ENCODE measurements at regions not wholly inside any gene's neighbourhood (a gene's known extent, or its start where the extent isn't known, plus 50 kb on each side); places are given as distances from the start of the nearest gene placed in this dataset.

DNA sequence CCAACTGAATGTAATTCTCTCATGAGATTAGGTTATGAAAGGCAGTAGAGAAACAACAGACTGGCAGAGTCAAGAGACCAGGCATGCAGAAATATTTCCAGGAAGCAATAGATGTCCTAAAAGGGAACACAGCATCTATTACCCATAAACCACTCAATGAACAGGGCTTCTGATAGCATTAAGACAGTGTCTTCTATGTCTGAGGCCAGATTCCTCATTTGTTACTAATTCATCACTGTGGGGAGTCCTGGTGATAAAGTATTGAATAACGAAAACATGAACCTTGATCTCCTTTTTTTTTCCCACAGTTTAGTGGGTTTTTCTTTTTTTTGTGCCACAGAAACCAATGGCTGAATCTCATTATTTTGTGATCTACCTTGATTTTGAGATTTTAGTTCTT is 339.0 kb downstream of the METTL15 start:
- Mint-ChIP-seq H3K27me3 (no peaks in the 10 kb centered on the region), H3K4me1 (no peaks in the 10 kb centered on the region), H3K36me3 (no peaks in the 10 kb centered on the region), H3K27ac (no peak overlapping the region), H3K4me3 (no peak overlapping the region), H3K9me3 (peaks cover 0 to 5% (median 0%) of the 10 kb centered on the region in 7 donors)
- ATAC-seq (ENCODE audit: low read depth in 2 of 2) (no peak), DNase-seq (no peak)

DNA sequence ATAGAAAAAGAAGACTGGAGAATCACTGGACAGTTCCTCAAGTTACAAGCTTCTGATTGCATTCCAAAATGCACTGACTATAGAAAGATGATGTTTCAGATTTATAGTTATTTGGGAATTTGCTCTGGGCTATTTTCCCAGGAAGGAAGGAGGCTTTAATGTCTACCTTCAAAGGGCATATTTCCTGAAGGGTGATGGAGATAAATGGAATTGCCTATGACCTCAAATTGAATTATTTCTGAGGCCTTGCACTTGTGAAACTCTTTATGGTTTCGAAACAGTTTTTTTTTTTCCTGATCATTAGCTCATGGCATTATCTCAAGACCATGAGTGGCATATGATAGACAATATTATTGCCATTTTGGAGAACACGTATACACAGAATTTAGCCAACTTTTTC is 333.9 kb downstream of the METTL15 start:
- no peaks in the 10 kb centered on the region for H3K27me3 Mint-ChIP-seq
- no peak overlapping the region for H3K27ac Mint-ChIP-seq
- ATAC-seq (ENCODE audit: low read depth in 2 of 2) = no peak
- peaks cover 0 to 4% (median 0%) of the 10 kb centered on the region in 7 donors for H3K9me3 Mint-ChIP-seq
- no peak overlapping the region for H3K4me3 Mint-ChIP-seq
- H3K4me1 Mint-ChIP-seq = no peaks in the 10 kb centered on the region
- no peaks in the 10 kb centered on the region for H3K36me3 Mint-ChIP-seq
- no peak for DNase-seq

DNA sequence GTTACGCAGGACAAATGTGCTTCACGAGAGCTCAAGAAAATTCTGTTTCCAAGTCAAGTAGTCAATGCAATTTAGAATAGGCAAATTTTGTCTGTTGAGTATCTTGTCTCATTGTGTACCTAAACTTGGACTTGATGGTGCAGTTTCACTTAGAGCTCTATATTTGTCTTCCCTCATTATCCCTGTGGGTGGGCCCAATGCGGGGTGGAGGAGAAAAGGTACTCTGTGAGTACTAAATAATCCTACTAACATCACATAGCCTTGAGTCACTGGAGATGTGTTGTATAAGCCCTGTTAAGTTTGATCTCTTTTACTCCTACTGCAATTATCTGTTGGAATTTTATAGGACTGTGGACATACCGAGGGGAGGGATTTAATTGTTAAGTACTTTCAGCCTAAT is 331.2 kb downstream of the METTL15 start:
- peaks cover 0 to 11% (median 3%) of the 10 kb centered on the region in 7 donors for H3K9me3 Mint-ChIP-seq
- peaks cover 0 to under 1% of the 10 kb centered on the region in 2 donors for H3K36me3 Mint-ChIP-seq
- no peaks in the 10 kb centered on the region for H3K27me3 Mint-ChIP-seq
- H3K4me3 Mint-ChIP-seq = no peak overlapping the region
- H3K4me1 Mint-ChIP-seq = no peaks in the 10 kb centered on the region
- no peak overlapping the region for H3K27ac Mint-ChIP-seq
- DNase-seq (no peak), ATAC-seq (ENCODE audit: low read depth in 2 of 2) (no peak)

DNA sequence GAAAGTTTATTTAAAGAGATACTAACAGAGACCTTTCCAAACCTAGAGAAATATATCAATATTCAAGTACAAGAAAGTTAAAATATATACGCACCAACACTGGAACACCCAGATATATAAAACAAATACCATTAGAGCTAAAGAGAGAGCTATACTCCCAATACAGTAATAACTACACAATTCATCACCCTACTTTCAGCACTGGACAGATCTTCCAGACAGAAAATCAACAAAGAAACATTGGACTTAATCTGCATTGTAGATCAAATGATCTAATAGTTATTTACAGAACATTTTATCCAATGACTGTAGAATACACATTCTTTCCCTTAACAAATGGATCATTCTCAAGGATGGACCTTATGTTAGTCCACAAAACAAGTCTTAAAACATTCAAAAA is 311.9 kb downstream of the METTL15 start:
- no peak overlapping the region for H3K4me3 Mint-ChIP-seq
- H3K36me3 Mint-ChIP-seq = no peaks in the 10 kb centered on the region
- no peaks in the 10 kb centered on the region for H3K4me1 Mint-ChIP-seq
- no peaks in the 10 kb centered on the region for H3K27me3 Mint-ChIP-seq
- DNase-seq (no peak), ATAC-seq (ENCODE audit: low read depth in 2 of 2) (no peak)
- peaks cover 0 to 11% (median 2%) of the 10 kb centered on the region in 7 donors for H3K9me3 Mint-ChIP-seq
- no peak overlapping the region for H3K27ac Mint-ChIP-seq

DNA sequence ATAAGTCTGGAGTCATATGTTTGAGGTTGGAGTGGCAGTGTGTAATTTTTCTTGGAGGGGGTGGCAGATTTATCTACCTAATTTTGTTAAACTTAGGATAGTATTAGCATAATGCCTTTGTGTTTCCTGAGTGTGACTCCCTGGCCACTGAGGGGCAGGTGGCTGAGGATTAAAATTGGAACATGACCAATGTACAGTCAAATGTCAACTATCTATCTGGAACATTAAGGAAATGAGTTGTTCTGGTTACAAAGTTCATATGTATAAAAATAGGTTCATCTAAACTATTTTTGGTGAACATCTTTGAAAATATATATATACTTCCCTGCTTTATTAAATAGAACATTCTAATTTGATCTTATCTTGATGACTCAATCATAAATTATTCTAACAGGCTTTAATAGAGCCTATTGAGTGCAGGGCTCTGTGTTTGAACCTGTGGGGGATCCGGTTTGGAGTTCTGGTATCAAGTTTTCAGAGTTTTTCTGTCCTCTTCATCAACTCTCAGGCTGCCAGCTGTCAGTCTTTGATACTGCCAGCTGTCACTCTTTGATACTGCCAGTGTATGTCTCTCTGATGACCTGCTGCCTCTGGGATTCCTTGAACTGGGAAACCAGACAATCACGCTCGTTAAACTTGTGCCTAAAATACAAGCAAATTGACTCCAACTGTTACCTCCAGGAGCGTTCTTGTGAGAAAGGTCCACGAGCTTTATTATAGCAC is 309.6 kb downstream of the METTL15 start:
- H3K4me1 Mint-ChIP-seq = no peaks in the 10 kb centered on the region

DNA sequence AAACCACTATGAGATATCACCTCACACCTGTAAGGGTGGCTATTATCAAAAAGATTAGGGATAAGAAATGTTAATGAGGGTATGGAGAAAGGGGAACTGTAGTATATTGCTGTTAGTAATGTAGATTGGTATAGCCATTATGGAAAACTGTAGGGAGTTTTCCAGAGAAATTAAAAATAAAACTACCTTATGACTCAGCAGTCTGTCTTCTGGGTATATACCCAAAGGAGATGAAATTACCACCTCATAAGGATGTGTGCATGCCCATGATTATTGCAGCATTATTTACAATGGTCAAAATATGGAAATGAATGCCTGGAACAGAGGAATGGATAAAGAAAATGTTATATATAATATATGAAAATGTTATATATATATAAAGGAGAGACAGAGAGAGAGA is 303.8 kb downstream of the METTL15 start:
- Mint-ChIP-seq H3K9me3 (peaks cover 0 to 10% (median 0%) of the 10 kb centered on the region in 7 donors), H3K27ac (no peak overlapping the region)

More for the DNA sequence above, 309.6 kb downstream of the METTL15 start:
- Mint-ChIP-seq H3K27ac (no peak overlapping the region), H3K27me3 (no peaks in the 10 kb centered on the region), H3K36me3 (no peaks in the 10 kb centered on the region), H3K4me3 (no peak overlapping the region), H3K9me3 (peaks cover 0 to 11% (median 2%) of the 10 kb centered on the region in 7 donors)
- no peak for ATAC-seq (ENCODE audit: low read depth in 2 of 2)
- DNase-seq = no peak

DNA sequence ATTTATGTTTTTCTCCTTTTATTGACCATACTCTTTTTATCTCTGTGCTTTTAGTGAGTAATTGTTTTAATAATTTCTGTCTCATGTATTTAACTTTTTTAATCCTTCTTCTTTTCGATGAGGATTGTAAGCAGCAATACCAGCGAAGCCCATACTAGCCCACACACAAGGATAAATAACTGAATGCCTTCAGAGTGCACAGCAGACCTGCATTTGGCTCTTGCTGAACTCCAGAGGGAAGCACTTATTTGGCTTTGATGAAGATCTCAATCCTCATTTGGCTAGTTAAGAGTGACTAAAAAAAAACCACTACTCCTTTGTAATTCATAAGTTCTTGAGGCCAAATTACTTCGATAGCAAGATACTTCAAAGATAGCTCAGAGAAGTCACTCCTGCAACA is 293.3 kb downstream of the METTL15 start:
- no peak overlapping the region for H3K27ac Mint-ChIP-seq
- no peaks in the 10 kb centered on the region for H3K4me1 Mint-ChIP-seq
- H3K4me3 Mint-ChIP-seq = no peak overlapping the region
- H3K36me3 Mint-ChIP-seq = peaks cover 0 to 4% of the 10 kb centered on the region in 2 donors
- no peak for ATAC-seq (ENCODE audit: low read depth in 2 of 2)
- no peak for DNase-seq
- no peaks in the 10 kb centered on the region for H3K27me3 Mint-ChIP-seq
- H3K9me3 Mint-ChIP-seq = peaks cover 0 to 7% (median 2%) of the 10 kb centered on the region in 7 donors

More for the DNA sequence above, 303.8 kb downstream of the METTL15 start:
- Mint-ChIP-seq H3K27me3 (no peaks in the 10 kb centered on the region), H3K4me1 (no peaks in the 10 kb centered on the region), H3K4me3 (no peak overlapping the region), H3K36me3 (no peaks in the 10 kb centered on the region)
- ATAC-seq (ENCODE audit: low read depth in 2 of 2) (no peak), DNase-seq (no peak)

DNA sequence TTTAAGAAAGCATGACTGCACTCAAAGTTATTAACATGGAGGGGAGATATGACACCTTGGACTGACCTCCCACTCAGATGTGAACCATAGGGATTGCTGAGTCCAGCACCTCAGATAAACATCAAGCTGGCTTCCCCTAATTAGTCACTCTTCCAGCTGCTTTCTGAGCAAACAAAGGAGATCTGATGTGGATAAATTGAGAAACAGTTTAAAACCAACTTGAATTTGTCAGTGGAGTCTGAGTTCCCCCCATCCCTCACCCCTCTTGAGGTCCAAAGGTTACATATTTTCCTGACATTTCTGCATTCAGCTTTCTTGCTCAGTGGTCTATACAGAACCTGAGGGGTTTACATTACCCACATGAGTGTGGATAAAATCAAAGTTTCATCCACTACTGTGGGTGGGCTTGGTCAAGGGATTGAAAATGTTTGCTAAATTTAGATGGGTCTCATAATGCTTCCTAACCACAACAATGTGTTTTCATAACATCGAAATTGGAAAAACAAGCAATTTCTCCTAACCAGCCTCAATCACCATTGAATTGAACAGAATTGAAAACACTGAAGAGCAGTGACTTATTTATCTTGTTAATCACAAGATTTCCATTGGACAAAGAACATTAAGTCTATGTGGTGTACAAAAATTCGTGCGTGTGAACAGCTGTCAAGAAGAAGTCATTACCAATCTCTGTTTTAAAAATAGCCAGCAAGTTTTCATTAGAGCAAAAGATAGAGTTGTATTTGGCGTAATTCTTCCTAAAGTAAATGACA is 292.3 kb downstream of the METTL15 start:
- ATAC-seq (ENCODE audit: low read depth in 2 of 2) = no peak
- Mint-ChIP-seq H3K36me3 (no peaks in the 10 kb centered on the region), H3K4me3 (no peak overlapping the region), H3K4me1 (no peaks in the 10 kb centered on the region), H3K9me3 (peaks cover 0 to 10% (median 2%) of the 10 kb centered on the region in 7 donors), H3K27me3 (no peaks in the 10 kb centered on the region), H3K27ac (no peak overlapping the region)
- DNase-seq = no peak

DNA sequence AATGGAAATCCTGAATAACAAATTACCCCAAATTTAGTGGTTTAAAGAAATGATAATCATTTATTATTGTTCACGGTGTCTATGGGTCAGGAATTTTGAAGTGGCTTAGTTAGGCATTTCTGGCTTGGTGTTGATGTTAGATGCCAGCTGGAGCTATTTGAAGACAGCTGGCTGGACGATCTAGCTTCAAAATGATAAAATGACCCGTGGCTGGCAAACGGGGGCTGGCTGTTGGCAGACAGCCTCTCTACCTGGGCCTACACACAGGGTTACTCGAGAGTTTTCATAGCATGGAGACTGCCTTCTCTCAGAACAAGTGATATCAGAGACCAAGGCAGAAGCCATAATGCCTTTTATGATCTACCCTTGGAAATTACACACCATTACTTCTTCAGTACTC is 285.2 kb downstream of the METTL15 start:
- Mint-ChIP-seq H3K27me3 (no peaks in the 10 kb centered on the region), H3K4me1 (no peaks in the 10 kb centered on the region), H3K36me3 (no peaks in the 10 kb centered on the region), H3K4me3 (no peak overlapping the region), H3K27ac (no peak overlapping the region), H3K9me3 (peaks cover 0 to 15% (median 7%) of the 10 kb centered on the region in 7 donors)
- DNase-seq = no peak
- no peak for ATAC-seq (ENCODE audit: low read depth in 2 of 2)

DNA sequence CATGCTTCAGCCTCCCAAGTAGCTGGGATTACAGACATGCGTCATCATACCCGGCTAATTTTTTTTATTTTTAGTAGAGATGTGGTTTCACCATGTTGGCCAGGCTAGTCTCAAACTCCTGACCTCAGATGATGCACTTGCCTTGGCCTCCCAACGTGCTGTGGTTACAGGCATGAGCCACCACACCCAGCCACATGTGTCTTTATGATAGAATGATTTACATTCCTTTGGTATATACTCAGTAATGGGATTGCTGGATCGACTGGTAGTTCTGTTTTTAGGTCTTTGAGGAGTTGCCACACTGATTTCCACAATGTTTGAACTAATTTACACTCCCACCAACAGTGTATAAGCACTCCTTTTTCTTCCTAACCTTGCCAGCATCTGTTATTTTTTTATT is 276.2 kb downstream of the METTL15 start:
- Mint-ChIP-seq H3K27ac (no peak overlapping the region), H3K4me3 (no peak overlapping the region), H3K4me1 (no peaks in the 10 kb centered on the region), H3K27me3 (no peaks in the 10 kb centered on the region), H3K9me3 (peaks cover 0 to 35% (median 8%) of the 10 kb centered on the region in 7 donors), H3K36me3 (peaks cover 0 to 5% of the 10 kb centered on the region in 2 donors)
- DNase-seq (no peak), ATAC-seq (ENCODE audit: low read depth in 2 of 2) (no peak)

DNA sequence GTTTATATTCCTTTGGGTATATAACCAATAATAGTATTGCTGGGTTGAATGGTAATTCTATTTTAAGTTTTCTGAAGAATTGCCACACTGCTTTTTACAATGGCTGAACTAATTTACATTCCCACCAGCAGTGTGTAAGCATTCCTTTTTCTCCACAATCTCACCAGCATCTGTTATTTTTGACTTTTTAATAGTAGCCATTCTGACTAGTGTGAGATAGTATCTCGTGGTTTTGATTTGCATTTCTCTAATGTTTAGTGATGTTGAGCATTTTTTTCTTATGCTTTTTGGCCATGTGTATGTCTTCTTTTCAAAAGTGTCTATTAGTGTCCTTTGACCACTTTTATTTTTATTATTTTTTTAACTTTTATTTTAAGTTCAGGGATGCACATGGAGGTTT is 275.3 kb downstream of the METTL15 start:
- peaks cover 0 to 44% (median 8%) of the 10 kb centered on the region in 7 donors for H3K9me3 Mint-ChIP-seq

More for the DNA sequence above, 275.3 kb downstream of the METTL15 start:
- no peak for ATAC-seq (ENCODE audit: low read depth in 2 of 2)
- no peak for DNase-seq
- Mint-ChIP-seq H3K4me3 (no peak overlapping the region), H3K36me3 (peaks cover 0 to 5% of the 10 kb centered on the region in 2 donors), H3K27ac (no peak overlapping the region), H3K4me1 (no peaks in the 10 kb centered on the region), H3K27me3 (no peaks in the 10 kb centered on the region)
